ENCODE measurements at regions not wholly inside any gene's neighbourhood (a gene's known extent, or its start where the extent isn't known, plus 50 kb on each side); places are given as distances from the start of the nearest gene placed in this dataset.

- TF ChIP-seq CTCF (conservative IDR thresholded peaks at IDR 0.05; ENCODE audit: low read depth in 2 of 2) (no peak), EZH2 (IDR thresholded peaks at IDR 0.05; ENCODE audit: low read depth, unreplicated experiment) (no peak), CREB1 (CRISPR knock-in tag; IDR thresholded peaks at IDR 0.05; ENCODE audit: low read depth) (no peak), REST (IDR thresholded peaks at IDR 0.05; ENCODE audit: unreplicated experiment) (no peak), EZH2phosphoT487 (IDR thresholded peaks at IDR 0.05; ENCODE audit: unreplicated experiment) (no peak), JUNB (IDR thresholded peaks at IDR 0.05; ENCODE audit: unreplicated experiment) (no peak), STAT1 (IDR thresholded peaks at IDR 0.05; ENCODE audit: unreplicated experiment) (no peak), POLR2AphosphoS5 (IDR thresholded peaks at IDR 0.05; ENCODE audit: low read depth) (no peak), ZNF462 (CRISPR knock-in tag; IDR thresholded peaks at IDR 0.05) (no peak), ZNF114 (CRISPR knock-in tag; IDR thresholded peaks at IDR 0.05) (no peak), ETS1 (IDR thresholded peaks at IDR 0.05) (no peak), NANOG (IDR thresholded peaks at IDR 0.05; ENCODE audit: borderline replicate concordance) (no peak)
Observed at GRCh38 chr13:111462944-111463343, 142.5 kb downstream of the TEX29 start.

Data from GM23338 (cell line).